Pancreas (tissue), 10 donors: ENCODE measurements at regions not wholly inside any gene's neighbourhood (a gene's known extent, or its start where the extent isn't known, plus 50 kb on each side); places are given as distances from the start of the nearest gene placed in this dataset.

ENCODE experiments used
- ATAC-seq, 4 donors: fragments of 200-7000 bp; cut with Tn5 transposase; one replicate each; pipeline versions ENCODE4 v1.8.0 to v1.9.1; 2020; ENCODE audit warnings: mild to moderate bottlenecking in 4 of 4, moderate library complexity in 4 of 4
- DNase-seq, 6 donors: peaks; one replicate each; pipeline ENCODE4 v3.0.0-alpha.2; 2020
- FAIRE-seq: peaks from 2 replicates; lab custom pipeline; 2012; peaks lifted over from hg19 to GRCh38; lab: Jason Lieb, UNC
- H3K27ac ChIP-seq, 4 donors: fragments of 200-600 bp; sonication (generic); 1 replicate in 3 of 4; 2 replicates in 1 of 4; pipeline versions ENCODE4 v1.5.0 to v1.8.0; 2020
- H3K27me3 ChIP-seq, 4 donors: fragments of 200-600 bp; one replicate each; pipeline ENCODE4 v1.8.0; 2021
- H3K36me3 ChIP-seq, 3 donors: fragments of 200-600 bp; sonication (generic) in 1 of 3; one replicate each; pipeline versions ENCODE4 v1.5.0 to v1.8.0; 2020 to 2021
- H3K4me1 ChIP-seq, 3 donors: fragments of 200-600 bp; one replicate each; pipeline ENCODE4 v1.8.0; 2021
- H3K4me3 ChIP-seq, 4 donors: fragments of 200-600 bp; sonication (generic) in 2 of 4; one replicate each; pipeline versions ENCODE4 v1.5.0 to v1.8.0; 2020 to 2021
- H3K9me3 ChIP-seq, 4 donors: fragments of 200-600 bp; one replicate each; pipeline ENCODE4 v1.8.0; 2021
- WGBS, 2 donors: extraction: QIAGEN DNeasy Blood & Tissue Kit; methylation state at CpG; one replicate each; pipeline ENCODE4 v1.1.7; 2013; 5-methylcytosine and 5-hydroxymethylcytosine counted together
- intact Hi-C, 3 donors: fragments of 100-400 bp; cut with DNase I; formaldehyde crosslinking; loops; one replicate each; pipeline versions ENCODE4 v1.11.1 to v1.14.2; 2022
- TF ChIP-seq, protein P1 (sequence below), 4 donors: fragments of 200-600 bp; sonication (generic) in 3 of 4; IDR thresholded peaks; one replicate each; pipeline versions ENCODE4 v1.5.0 to v1.8.0; 2021; ENCODE audit warnings: antibody characterized with exemption in 4 of 4
- donor health status: healthy with polysubstance abuse.
- donor health status: DM: no; HTN: no; CAD: no; lungs with moderate emphysema.
- donor health status: DM: no; HTN: no; CAD: no.
- donor health status: control.
- donor health status: control.
- donor health status: Bipolar disorder and iron deficiency.
- donor health status: DM: yes; HTN: yes; CAD: no.
- donor health status: DM: no; HTN: no; CAD: no.
- donor health status: DM: no; HTN: no; CAD: no.
- donor health status: DM: yes; HTN: yes; CAD: no.

DNA sequence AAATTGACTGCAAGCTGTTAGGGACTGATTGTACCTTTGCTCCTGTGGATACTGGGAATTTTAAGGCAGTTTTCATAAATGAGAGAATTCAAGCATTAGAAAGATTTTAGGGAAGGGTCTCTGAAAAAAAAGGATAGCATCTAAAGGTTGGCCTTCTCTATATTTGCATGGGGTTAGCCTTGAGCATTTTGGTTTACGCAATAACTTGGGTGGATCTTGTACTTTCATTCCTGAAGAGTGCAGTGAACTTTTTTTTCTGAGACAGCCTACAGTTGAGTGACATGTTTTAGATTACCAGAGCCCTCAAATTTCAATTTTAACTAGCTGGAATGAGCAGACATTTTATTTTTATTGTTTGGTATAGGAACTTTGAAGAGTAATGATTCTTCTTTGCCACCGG, 91.6 kb upstream of the NR3C1 start:
- no peak overlapping the region for H3K27ac ChIP-seq
- FAIRE-seq = no peak
- DNase-seq = no peak
- TF ChIP-seq, protein P1, sequence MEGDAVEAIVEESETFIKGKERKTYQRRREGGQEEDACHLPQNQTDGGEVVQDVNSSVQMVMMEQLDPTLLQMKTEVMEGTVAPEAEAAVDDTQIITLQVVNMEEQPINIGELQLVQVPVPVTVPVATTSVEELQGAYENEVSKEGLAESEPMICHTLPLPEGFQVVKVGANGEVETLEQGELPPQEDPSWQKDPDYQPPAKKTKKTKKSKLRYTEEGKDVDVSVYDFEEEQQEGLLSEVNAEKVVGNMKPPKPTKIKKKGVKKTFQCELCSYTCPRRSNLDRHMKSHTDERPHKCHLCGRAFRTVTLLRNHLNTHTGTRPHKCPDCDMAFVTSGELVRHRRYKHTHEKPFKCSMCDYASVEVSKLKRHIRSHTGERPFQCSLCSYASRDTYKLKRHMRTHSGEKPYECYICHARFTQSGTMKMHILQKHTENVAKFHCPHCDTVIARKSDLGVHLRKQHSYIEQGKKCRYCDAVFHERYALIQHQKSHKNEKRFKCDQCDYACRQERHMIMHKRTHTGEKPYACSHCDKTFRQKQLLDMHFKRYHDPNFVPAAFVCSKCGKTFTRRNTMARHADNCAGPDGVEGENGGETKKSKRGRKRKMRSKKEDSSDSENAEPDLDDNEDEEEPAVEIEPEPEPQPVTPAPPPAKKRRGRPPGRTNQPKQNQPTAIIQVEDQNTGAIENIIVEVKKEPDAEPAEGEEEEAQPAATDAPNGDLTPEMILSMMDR (IDR thresholded peaks at IDR 0.05) = no peak
- H3K4me1 ChIP-seq = peaks cover 0 to 16% (median 8%) of the 10 kb centered on the region in 3 donors
- intact Hi-C loops = no loop called here
- no peaks in the 10 kb centered on the region for H3K36me3 ChIP-seq
- ATAC-seq = peak in 2 of 4 donors; percentile 50 to 55
- no peak overlapping the region for H3K4me3 ChIP-seq
- WGBS, 2 donors = 85 to 89% methylated on average over 2 of the region's 2 CpGs
- H3K27me3 ChIP-seq = no peaks in the 10 kb centered on the region
- H3K9me3 ChIP-seq = no peaks in the 10 kb centered on the region

DNA sequence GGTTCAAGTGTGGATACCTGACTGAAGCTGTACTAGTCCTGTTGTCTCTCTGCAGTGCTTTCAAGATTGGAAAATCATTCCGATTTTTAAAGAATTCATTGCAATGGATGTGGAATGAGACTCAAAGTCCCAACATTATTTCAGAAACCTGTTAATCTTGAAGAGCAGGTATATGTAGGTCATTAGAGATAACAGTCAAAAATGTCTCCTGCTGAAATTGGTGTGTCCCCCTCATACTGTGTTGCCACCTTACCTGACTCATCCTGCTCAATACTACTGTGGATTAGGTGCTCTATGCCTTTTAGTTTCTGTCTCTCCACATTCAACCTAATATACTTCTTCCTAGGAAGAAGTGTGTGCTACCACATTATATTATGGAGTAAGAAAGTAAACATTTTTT, 91.1 kb upstream of the NR3C1 start:
- Histone ChIP-seq H3K36me3 (no peaks in the 10 kb centered on the region), H3K4me3 (no peak overlapping the region), H3K9me3 (no peaks in the 10 kb centered on the region), H3K4me1 (peaks cover 0 to 16% (median 8%) of the 10 kb centered on the region in 3 donors), H3K27me3 (no peaks in the 10 kb centered on the region), H3K27ac (no peak overlapping the region)
- WGBS, 2 donors = 51 to 60% methylated on average over 1 of the region's 1 CpG
- intact Hi-C loops = no loop called here
- peak in 2 of 4 donors; percentile 9 to 27 for ATAC-seq
- TF ChIP-seq, protein P1 (IDR thresholded peaks at IDR 0.05) = no peak
- no peak for FAIRE-seq
- DNase-seq = no peak

DNA sequence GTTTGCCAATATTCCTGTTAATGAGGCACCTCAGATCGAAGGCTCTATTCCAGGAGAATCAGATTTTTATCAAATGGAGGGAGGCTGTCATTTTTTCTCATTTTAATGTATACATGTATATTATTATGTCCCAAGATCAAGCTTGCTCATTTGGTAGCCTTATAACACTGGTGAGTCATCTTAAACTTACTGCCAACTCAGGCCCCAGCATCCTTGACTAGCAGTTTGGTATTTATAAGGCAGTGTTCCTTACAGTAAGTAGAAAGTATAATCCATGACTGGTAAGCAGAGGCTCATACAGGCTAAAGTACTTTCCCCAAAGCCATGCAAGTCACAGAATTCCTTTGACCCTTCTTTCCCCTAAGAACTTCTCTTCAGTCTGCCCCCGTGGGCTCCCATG, 90.7 kb upstream of the NR3C1 start:
- H3K27me3 ChIP-seq = no peaks in the 10 kb centered on the region
- DNase-seq (no peak), FAIRE-seq (no peak), ATAC-seq (peak in 1 of 4 donors; percentile 23)
- H3K9me3 ChIP-seq = no peaks in the 10 kb centered on the region
- no peak overlapping the region for H3K4me3 ChIP-seq
- intact Hi-C loops = no loop called here
- H3K27ac ChIP-seq = no peak overlapping the region
- 67 to 83% methylated on average over 2 of the region's 2 CpGs for WGBS, 2 donors
- TF ChIP-seq, protein P1 (IDR thresholded peaks at IDR 0.05) = no peak
- H3K36me3 ChIP-seq = no peaks in the 10 kb centered on the region
- peaks cover 0 to 16% (median 8%) of the 10 kb centered on the region in 3 donors for H3K4me1 ChIP-seq

DNA sequence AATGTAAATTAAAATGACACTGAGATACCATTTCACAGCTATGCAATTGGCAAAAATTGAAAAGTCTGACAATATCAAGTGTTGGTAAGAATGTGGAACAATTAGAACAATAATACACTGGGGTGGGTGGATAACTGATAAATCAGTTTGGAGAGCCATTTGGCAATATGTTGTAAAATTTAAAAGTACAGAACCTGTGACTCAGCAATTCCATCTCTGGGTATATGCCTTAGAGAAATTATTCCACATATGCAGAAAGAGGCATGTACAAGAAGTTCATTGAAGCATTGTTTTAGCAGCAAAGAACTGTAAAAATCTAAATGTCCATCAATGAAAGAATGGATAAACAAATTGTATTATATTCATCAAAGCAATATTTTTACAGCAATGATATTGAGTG, 89.3 kb upstream of the NR3C1 start:
- H3K27ac ChIP-seq = no peak overlapping the region
- H3K9me3 ChIP-seq = no peaks in the 10 kb centered on the region
- intact Hi-C loops = no loop called here
- H3K4me1 ChIP-seq = peaks cover 0 to 16% (median 8%) of the 10 kb centered on the region in 3 donors
- no peak for FAIRE-seq
- no peaks in the 10 kb centered on the region for H3K36me3 ChIP-seq
- DNase-seq = no peak
- no peak for ATAC-seq
- TF ChIP-seq, protein P1 (IDR thresholded peaks at IDR 0.05) = no peak
- H3K27me3 ChIP-seq = no peaks in the 10 kb centered on the region
- H3K4me3 ChIP-seq = no peak overlapping the region

DNA sequence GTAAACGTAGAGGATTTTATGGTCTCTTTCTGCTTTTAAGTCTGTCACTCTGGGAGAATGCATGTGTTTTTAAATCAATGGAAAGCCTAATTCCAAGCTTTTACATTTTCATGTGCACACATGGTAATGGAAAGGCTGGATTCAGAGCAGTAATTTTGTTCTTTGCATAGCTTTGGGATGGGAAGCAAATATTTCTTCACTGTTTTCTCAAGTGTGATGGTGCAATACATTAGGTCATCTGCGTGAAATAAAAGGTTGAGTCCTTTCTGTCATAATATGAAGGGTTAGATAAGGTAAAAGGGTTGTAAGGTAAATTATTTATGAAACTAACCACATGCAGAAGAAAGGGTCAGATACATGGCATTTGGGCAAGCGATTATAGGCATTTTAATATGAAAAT, 88.2 kb upstream of the NR3C1 start:
- intact Hi-C loops = no loop called here
- TF ChIP-seq, protein P1 (IDR thresholded peaks at IDR 0.05) = no peak
- DNase-seq (no peak), FAIRE-seq (no peak), ATAC-seq (no peak)
- Histone ChIP-seq H3K9me3 (no peaks in the 10 kb centered on the region), H3K4me1 (peaks cover 0 to 16% (median 8%) of the 10 kb centered on the region in 3 donors), H3K4me3 (no peak overlapping the region), H3K27me3 (no peaks in the 10 kb centered on the region), H3K36me3 (no peaks in the 10 kb centered on the region), H3K27ac (no peak overlapping the region)
- 57 to 61% methylated on average over 3 of the region's 3 CpGs for WGBS, 2 donors
